ENCODE measurements at regions not wholly inside any gene's neighbourhood (a gene's known extent, or its start where the extent isn't known, plus 50 kb on each side); places are given as distances from the start of the nearest gene placed in this dataset.

DNA sequence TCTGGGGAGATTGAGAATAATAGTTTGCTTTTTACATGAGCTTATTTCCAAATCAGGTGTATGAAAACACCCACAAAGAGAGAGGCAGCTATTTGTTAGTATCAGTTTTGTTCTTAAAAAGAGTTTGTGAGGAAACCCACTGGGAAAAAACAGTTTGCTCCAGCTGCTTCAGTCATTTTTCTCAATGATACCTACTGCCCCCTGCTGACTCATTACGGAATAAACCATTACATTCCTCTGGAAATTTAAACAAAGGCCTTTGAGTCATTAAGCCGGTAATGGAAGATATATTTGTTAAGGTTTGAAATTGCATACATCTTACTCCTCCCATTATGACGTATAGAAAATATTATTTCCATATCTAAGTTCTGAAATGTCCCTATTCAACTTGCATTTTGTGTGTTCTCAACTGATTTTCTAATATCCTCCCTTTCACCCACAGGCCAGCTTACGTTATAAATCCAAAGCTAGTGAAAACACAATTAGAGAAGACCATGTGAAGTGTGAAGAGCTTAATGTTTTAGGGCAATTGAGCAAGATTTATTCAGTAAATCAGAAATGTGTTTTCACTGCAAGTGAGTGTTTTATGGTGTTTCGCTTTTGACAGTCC lies 761.6 kb downstream of the DSC3 start:
- TF ChIP-seq CTCF (conservative IDR thresholded peaks at IDR 0.05; ENCODE audit: low read depth, low read length): peak; percentile 78
- no peak overlapping the region for H3K4me3 ChIP-seq (ENCODE audit: low read depth, low read length)
- DNase-seq (ENCODE audit: low read depth): peak; percentile 3

- no peak for TF ChIP-seq CTCF (conservative IDR thresholded peaks at IDR 0.05; ENCODE audit: low read depth, low read length)
- H3K4me3 ChIP-seq (ENCODE audit: low read depth, low read length): no peak overlapping the region
- no peak for DNase-seq (ENCODE audit: low read depth)
Measured at GRCh38 chr18:30280186-30280585, 762.4 kb downstream of the DSC3 start.

DNA sequence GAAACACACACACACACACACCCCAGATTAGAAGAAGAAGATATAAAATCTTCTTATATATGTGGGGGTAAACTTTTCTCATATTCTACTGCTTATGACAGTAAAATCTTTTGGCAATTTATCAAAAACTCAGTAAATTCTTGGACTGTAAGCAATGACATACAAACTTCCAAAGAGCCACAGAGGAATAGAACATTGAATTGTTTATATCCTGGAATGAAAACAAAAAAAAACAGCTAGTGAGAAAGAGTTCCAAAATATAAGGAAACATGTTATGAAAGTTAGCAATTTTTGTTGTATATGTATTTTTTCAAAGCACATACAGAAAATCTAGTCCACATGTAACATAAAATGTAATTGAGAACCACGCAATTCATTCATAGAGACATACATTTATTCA lies 764.9 kb downstream of the DSC3 start:
- DNase-seq (ENCODE audit: low read depth): no peak
- no peak for TF ChIP-seq CTCF (conservative IDR thresholded peaks at IDR 0.05; ENCODE audit: low read depth, low read length)
- H3K4me3 ChIP-seq (ENCODE audit: low read depth, low read length): no peak overlapping the region

- no peak overlapping the region for H3K4me3 ChIP-seq (ENCODE audit: low read depth, low read length)
- no peak for DNase-seq (ENCODE audit: low read depth)
- TF ChIP-seq CTCF (conservative IDR thresholded peaks at IDR 0.05; ENCODE audit: low read depth, low read length): no peak
Measured at GRCh38 chr18:30271716-30272115, 770.8 kb downstream of the DSC3 start.

- H3K4me3 ChIP-seq (ENCODE audit: low read depth, low read length): no peak overlapping the region
- TF ChIP-seq CTCF (conservative IDR thresholded peaks at IDR 0.05; ENCODE audit: low read depth, low read length): no peak
- DNase-seq (ENCODE audit: low read depth): no peak
Measured at GRCh38 chr18:30265190-30265589, 777.4 kb downstream of the DSC3 start.

GRCh38 chr18:30254331-30254730 lies 788.2 kb downstream of the DSC3 start:
- no peak for DNase-seq (ENCODE audit: low read depth)
- no peak for TF ChIP-seq CTCF (conservative IDR thresholded peaks at IDR 0.05; ENCODE audit: low read depth, low read length)
- H3K4me3 ChIP-seq (ENCODE audit: low read depth, low read length): no peak overlapping the region

- H3K4me3 ChIP-seq (ENCODE audit: low read depth, low read length): no peak overlapping the region
- no peak for TF ChIP-seq CTCF (conservative IDR thresholded peaks at IDR 0.05; ENCODE audit: low read depth, low read length)
- DNase-seq (ENCODE audit: low read depth): no peak
Measured at GRCh38 chr18:30248056-30248455, 794.5 kb downstream of the DSC3 start.
